ENCODE measurements at regions not wholly inside any gene's neighbourhood (a gene's known extent, or its start where the extent isn't known, plus 50 kb on each side); places are given as distances from the start of the nearest gene placed in this dataset.
A peak's percentile ranks its signal among the peaks of the same experiment; 100 is the strongest.

DNA sequence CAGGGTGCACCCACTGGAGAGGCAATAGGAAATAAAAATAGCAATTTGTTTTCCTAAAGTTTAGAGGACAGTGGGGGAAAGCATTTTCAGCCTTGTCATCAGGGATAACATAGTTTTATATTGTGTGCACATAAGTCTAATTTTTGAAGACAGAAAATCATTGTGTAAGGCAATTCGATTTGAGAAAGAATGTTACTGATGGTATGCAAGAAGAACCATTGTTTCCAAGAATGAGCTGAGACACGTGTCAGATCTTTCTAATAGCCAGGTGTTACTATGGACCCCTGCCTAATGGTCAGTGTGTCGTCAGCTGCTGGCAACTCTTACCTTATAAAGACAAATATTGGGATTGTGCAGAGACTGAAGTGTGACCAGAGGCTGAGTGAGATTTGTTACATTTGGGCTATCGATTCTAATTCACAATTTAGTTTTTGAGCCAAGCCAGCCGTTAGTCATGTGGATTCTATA lies 67.1 kb upstream of the PPP2R2B start:
- TF ChIP-seq RARB (CRISPR knock-in tag; IDR thresholded peaks at IDR 0.05) = no peak
- no peak for TF ChIP-seq OSR1 (CRISPR knock-in tag; IDR thresholded peaks at IDR 0.05)
- TF ChIP-seq, protein P1, sequence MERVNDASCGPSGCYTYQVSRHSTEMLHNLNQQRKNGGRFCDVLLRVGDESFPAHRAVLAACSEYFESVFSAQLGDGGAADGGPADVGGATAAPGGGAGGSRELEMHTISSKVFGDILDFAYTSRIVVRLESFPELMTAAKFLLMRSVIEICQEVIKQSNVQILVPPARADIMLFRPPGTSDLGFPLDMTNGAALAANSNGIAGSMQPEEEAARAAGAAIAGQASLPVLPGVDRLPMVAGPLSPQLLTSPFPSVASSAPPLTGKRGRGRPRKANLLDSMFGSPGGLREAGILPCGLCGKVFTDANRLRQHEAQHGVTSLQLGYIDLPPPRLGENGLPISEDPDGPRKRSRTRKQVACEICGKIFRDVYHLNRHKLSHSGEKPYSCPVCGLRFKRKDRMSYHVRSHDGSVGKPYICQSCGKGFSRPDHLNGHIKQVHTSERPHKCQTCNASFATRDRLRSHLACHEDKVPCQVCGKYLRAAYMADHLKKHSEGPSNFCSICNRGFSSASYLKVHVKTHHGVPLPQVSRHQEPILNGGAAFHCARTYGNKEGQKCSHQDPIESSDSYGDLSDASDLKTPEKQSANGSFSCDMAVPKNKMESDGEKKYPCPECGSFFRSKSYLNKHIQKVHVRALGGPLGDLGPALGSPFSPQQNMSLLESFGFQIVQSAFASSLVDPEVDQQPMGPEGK (CRISPR knock-in tag; IDR thresholded peaks at IDR 0.05; ENCODE audit: borderline replicate concordance) = no peak
- no peak for TF ChIP-seq ZFP30 (CRISPR knock-in tag; IDR thresholded peaks at IDR 0.05)
- TF ChIP-seq BACH2 (CRISPR knock-in tag; IDR thresholded peaks at IDR 0.05; ENCODE audit: borderline replicate concordance) = no peak
- TF ChIP-seq, protein P2, sequence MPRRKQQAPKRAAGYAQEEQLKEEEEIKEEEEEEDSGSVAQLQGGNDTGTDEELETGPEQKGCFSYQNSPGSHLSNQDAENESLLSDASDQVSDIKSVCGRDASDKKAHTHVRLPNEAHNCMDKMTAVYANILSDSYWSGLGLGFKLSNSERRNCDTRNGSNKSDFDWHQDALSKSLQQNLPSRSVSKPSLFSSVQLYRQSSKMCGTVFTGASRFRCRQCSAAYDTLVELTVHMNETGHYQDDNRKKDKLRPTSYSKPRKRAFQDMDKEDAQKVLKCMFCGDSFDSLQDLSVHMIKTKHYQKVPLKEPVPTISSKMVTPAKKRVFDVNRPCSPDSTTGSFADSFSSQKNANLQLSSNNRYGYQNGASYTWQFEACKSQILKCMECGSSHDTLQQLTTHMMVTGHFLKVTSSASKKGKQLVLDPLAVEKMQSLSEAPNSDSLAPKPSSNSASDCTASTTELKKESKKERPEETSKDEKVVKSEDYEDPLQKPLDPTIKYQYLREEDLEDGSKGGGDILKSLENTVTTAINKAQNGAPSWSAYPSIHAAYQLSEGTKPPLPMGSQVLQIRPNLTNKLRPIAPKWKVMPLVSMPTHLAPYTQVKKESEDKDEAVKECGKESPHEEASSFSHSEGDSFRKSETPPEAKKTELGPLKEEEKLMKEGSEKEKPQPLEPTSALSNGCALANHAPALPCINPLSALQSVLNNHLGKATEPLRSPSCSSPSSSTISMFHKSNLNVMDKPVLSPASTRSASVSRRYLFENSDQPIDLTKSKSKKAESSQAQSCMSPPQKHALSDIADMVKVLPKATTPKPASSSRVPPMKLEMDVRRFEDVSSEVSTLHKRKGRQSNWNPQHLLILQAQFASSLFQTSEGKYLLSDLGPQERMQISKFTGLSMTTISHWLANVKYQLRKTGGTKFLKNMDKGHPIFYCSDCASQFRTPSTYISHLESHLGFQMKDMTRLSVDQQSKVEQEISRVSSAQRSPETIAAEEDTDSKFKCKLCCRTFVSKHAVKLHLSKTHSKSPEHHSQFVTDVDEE (CRISPR knock-in tag; IDR thresholded peaks at IDR 0.05) = no peak
- TF ChIP-seq, protein P3, sequence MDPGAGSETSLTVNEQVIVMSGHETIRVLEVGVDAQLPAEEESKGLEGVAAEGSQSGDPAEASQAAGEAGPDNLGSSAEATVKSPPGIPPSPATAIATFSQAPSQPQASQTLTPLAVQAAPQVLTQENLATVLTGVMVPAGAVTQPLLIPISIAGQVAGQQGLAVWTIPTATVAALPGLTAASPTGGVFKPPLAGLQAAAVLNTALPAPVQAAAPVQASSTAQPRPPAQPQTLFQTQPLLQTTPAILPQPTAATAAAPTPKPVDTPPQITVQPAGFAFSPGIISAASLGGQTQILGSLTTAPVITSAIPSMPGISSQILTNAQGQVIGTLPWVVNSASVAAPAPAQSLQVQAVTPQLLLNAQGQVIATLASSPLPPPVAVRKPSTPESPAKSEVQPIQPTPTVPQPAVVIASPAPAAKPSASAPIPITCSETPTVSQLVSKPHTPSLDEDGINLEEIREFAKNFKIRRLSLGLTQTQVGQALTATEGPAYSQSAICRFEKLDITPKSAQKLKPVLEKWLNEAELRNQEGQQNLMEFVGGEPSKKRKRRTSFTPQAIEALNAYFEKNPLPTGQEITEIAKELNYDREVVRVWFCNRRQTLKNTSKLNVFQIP (CRISPR knock-in tag; IDR thresholded peaks at IDR 0.05; ENCODE audit: borderline replicate concordance, low read depth) = no peak
- TF ChIP-seq ZC3H10 (CRISPR knock-in tag; IDR thresholded peaks at IDR 0.05) = no peak
- TF ChIP-seq PPARA (CRISPR knock-in tag; IDR thresholded peaks at IDR 0.05; ENCODE audit: borderline replicate concordance) = no peak
- TF ChIP-seq, protein P4, sequence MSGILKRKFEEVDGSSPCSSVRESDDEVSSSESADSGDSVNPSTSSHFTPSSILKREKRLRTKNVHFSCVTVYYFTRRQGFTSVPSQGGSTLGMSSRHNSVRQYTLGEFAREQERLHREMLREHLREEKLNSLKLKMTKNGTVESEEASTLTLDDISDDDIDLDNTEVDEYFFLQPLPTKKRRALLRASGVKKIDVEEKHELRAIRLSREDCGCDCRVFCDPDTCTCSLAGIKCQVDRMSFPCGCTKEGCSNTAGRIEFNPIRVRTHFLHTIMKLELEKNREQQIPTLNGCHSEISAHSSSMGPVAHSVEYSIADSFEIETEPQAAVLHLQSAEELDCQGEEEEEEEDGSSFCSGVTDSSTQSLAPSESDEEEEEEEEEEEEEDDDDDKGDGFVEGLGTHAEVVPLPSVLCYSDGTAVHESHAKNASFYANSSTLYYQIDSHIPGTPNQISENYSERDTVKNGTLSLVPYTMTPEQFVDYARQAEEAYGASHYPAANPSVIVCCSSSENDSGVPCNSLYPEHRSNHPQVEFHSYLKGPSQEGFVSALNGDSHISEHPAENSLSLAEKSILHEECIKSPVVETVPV (CRISPR knock-in tag; IDR thresholded peaks at IDR 0.05) = no peak
- no peak for ATAC-seq

DNA sequence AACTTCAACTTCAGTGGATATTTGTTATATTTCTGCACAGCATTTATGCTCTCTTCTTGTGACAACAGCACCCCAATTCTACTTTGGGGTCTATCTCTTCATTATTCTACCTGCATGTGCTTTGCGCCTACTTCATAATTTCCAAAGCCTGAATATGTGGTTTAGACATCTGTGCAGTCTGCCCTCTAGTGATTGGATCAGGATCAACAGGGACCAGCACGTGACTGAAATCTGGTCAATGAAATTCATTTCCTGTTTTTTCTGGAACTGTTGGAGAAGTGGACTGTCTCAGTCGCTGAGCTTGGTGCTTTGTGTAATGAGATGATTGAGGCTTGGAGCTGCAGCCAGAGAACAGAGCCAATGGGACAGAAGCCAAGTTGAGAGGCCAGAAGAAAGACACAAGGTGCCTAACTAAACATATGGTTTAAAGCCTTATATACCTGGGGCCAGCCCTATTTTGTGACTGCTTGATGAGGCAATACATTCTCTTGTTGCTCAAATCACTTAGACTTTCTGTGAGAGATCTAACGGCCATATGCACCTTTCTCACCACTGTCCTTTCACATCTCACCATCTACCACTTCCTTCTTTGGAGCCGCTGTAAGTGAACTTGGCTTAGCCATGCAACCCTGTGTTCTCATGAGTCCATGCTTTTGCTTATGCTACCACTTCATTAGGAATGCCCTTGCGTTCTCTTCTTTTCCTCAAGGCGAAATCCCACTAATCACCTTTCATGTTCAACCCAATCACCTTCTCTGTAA lies 68.8 kb upstream of the PPP2R2B start:
- TF ChIP-seq PPARA (CRISPR knock-in tag; IDR thresholded peaks at IDR 0.05; ENCODE audit: borderline replicate concordance) (no peak), CSDC2 (CRISPR knock-in tag; IDR thresholded peaks at IDR 0.05) (no peak), TOX (CRISPR knock-in tag; IDR thresholded peaks at IDR 0.05; ENCODE audit: borderline replicate concordance) (no peak), ARNTL (CRISPR knock-in tag; IDR thresholded peaks at IDR 0.05; ENCODE audit: borderline replicate concordance, low read depth) (no peak), ZNF565 (CRISPR knock-in tag; conservative IDR thresholded peaks at IDR 0.05; ENCODE audit: low read depth) (no peak), TCF4 (CRISPR knock-in tag; IDR thresholded peaks at IDR 0.05; ENCODE audit: borderline replicate concordance) (no peak), ZFP30 (CRISPR knock-in tag; IDR thresholded peaks at IDR 0.05) (no peak), BACH2 (CRISPR knock-in tag; IDR thresholded peaks at IDR 0.05; ENCODE audit: borderline replicate concordance) (no peak), ISL1 (CRISPR knock-in tag; IDR thresholded peaks at IDR 0.05) (no peak)
- TF ChIP-seq, protein P5, sequence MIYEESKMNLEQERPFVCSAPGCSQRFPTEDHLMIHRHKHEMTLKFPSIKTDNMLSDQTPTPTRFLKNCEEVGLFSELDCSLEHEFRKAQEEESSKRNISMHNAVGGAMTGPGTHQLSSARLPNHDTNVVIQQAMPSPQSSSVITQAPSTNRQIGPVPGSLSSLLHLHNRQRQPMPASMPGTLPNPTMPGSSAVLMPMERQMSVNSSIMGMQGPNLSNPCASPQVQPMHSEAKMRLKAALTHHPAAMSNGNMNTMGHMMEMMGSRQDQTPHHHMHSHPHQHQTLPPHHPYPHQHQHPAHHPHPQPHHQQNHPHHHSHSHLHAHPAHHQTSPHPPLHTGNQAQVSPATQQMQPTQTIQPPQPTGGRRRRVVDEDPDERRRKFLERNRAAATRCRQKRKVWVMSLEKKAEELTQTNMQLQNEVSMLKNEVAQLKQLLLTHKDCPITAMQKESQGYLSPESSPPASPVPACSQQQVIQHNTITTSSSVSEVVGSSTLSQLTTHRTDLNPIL (CRISPR knock-in tag; IDR thresholded peaks at IDR 0.05; ENCODE audit: low read depth) = no peak
- TF ChIP-seq, protein P2 (CRISPR knock-in tag; IDR thresholded peaks at IDR 0.05) = no peak
- TF ChIP-seq, protein P1 (CRISPR knock-in tag; IDR thresholded peaks at IDR 0.05; ENCODE audit: borderline replicate concordance) = no peak
- TF ChIP-seq, protein P3 (CRISPR knock-in tag; IDR thresholded peaks at IDR 0.05; ENCODE audit: borderline replicate concordance, low read depth) = no peak
- ATAC-seq = peak; percentile 54

All from SK-N-SH treated with all-trans-retinoic acid at 6 μM for 48 hours (cell line).